ENCODE measurements at regions not wholly inside any gene's neighbourhood (a gene's known extent, or its start where the extent isn't known, plus 50 kb on each side); places are given as distances from the start of the nearest gene placed in this dataset.

- H3K56ac ChIP-seq (ENCODE audit: insufficient read length, low read depth, low read length) = no peak overlapping the region
- no peak overlapping the region for H2BK20ac ChIP-seq (ENCODE audit: low read depth, low read length, poor library complexity, severe bottlenecking)
- Mint-ChIP-seq H3K4me1 (peaks cover 14% of the 10 kb centered on the region in 2 experiments), H3K4me3 (no peak overlapping the region), H3K27me3 (ENCODE audit: low read depth) (no peaks in the 10 kb centered on the region), H3K9me3 (no peaks in the 10 kb centered on the region), H3K36me3 (ENCODE audit: insufficient read depth in 1 of 3, low read depth in 3 of 3) (no peaks in the 10 kb centered on the region), H3K27ac (no peak overlapping the region)
- H4K5ac ChIP-seq (ENCODE audit: insufficient read length, low read depth, low read length) = no peak overlapping the region
- H3K79me1 ChIP-seq (ENCODE audit: insufficient read depth, low read depth, low read length, poor library complexity, severe bottlenecking) = no peaks in the 10 kb centered on the region
- DNase-seq = no peak
- H3K79me2 ChIP-seq (ENCODE audit: insufficient read depth, low read length) = no peaks in the 10 kb centered on the region
- H3K23ac ChIP-seq (ENCODE audit: insufficient read length, low read depth, low read length) = no peak overlapping the region
- H4K8ac ChIP-seq (replicated peaks; ENCODE audit: insufficient read length, low read depth, low read length) = no peak overlapping the region
- no peak overlapping the region for H2AK5ac ChIP-seq (ENCODE audit: insufficient read length, low read length)
- H3K4ac ChIP-seq (ENCODE audit: low read depth, low read length) = no peak overlapping the region
- H3K27ac ChIP-seq (ENCODE audit: insufficient read length, low read depth, low read length) = no peak overlapping the region
- H3K4me1 ChIP-seq (ENCODE audit: insufficient read depth, low read length) = no peaks in the 10 kb centered on the region
- H2BK12ac ChIP-seq (ENCODE audit: insufficient read length, low read depth, low read length) = no peak overlapping the region
- H3K9ac ChIP-seq (ENCODE audit: extremely low read depth, insufficient read length, low read length) = no peak overlapping the region
- no peak overlapping the region for H3K4me2 ChIP-seq (ENCODE audit: insufficient read depth, insufficient read length, low read length)
- H3K27me3 ChIP-seq (ENCODE audit: insufficient read depth, low read length) = no peaks in the 10 kb centered on the region
- H2BK5ac ChIP-seq (ENCODE audit: insufficient read length, low read length) = no peak overlapping the region
- no peak overlapping the region for H2AFZ ChIP-seq (ENCODE audit: low read length)
- peak overlapping the region; percentile 16; the same call in 1 of the 2 replicates for H3K14ac ChIP-seq (ENCODE audit: insufficient read depth, low read length)
- H3K18ac ChIP-seq (ENCODE audit: insufficient read length, low read depth, low read length) = no peak overlapping the region
- no peaks in the 10 kb centered on the region for H4K20me1 ChIP-seq (ENCODE audit: control insufficient read depth, insufficient read depth, insufficient read length)
- H3T11ph ChIP-seq (ENCODE audit: low read length) = no peak overlapping the region
- no peak overlapping the region for H2BK120ac ChIP-seq (ENCODE audit: low read depth, low read length, poor library complexity, severe bottlenecking)
- H3K23me2 ChIP-seq (ENCODE audit: insufficient read length, low read depth, low read length, poor library complexity, severe bottlenecking) = no peaks in the 10 kb centered on the region
- no peak overlapping the region for H2BK15ac ChIP-seq (ENCODE audit: low read depth, low read length)
- H3K9me3 ChIP-seq (ENCODE audit: control insufficient read depth, low read depth, low read length) = no peaks in the 10 kb centered on the region
- WGBS (ENCODE audit: extremely low coverage, insufficient read length, low lambda C conversion rate) = no CpG with 5 or more reads among the region's 1 CpG
- TF ChIP-seq CTCF (conservative IDR thresholded peaks at IDR 0.05) = no peak
- H4K91ac ChIP-seq (ENCODE audit: insufficient read length, low read depth, low read length) = no peak overlapping the region
These were observed 427.6 kb downstream of the SPRY2 start for GRCh38 chr13:79913141-79913827.
